GM19397 (cell line): ENCODE measurements at regions not wholly inside any gene's neighbourhood (a gene's known extent, or its start where the extent isn't known, plus 50 kb on each side); places are given as distances from the start of the nearest gene placed in this dataset.
"Not testable (repeated sequence)": the region's sequence is repeated elsewhere in the genome, so short reads cannot be mapped to it uniquely, and the experiment has no call there.

Experiments
- ATAC-seq: cut with Tn5 transposase; IDR thresholded peaks from one replicate; pipeline ENCODE4 v1.9.1; 2021; ENCODE audit warnings: mild to moderate bottlenecking, moderate library complexity; ENCODE audit not compliant: unreplicated experiment

DNA sequence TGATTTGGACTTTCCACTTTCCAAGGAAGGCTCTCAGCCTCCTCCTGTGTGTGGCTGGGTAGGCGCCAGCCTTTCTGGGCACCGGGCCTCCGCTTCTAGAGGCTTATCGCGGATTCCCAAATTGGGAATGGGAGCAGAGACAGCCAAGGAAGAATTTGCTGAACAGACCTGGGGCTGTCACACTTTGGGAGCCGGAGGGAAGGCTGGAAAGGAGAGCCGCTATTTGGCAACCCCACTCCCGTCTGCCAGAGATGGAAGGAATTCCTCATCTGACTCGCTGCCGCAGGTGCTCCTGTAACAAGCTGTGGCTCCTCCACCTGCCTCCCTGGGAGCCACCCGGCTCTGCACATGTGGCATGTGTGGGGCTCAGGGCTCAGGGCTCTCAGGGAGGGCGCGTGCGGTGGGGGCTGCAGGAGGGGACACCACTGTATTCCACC lies 50.8 kb upstream of the ECHDC3 start:
- ATAC-seq, result no peak

DNA sequence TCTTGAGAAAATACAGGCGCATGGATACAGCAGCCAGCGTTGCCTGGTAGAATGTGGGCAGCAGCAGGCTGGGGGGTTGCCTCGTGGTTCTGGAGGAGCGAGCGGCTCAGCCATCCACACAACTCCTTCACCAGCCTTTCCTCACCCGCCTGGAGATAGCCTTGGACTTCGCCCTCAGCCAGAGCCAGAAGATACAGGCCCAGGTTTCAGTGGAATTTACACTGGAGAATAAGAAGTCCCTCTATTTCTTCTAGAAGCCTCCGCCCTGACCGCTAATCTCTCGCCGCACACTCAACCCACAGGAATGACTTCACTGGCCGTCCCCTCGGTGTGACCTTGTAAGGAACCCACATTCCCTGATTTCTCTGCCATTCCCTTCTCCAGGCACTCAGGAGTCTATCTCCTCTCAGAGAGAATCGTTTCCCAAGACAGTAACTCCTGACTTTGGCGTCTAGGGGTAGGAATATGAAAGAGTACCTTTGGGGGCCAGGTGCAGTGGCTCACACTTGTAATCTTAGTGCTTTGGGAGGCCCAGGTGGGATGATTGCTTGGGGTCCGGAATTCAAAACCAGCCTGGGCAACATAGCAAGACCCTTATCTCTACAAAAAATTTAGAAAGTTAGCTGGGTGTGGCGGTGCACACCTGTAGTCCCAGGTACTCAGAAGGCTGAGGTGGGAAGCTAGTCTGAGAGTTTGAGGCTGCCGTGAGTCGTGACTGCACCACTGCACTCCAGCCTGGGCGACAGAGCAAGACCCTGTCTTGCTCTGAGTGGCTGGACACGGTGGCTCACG lies 52.0 kb upstream of the ECHDC3 start:
- ATAC-seq, result no peak

DNA sequence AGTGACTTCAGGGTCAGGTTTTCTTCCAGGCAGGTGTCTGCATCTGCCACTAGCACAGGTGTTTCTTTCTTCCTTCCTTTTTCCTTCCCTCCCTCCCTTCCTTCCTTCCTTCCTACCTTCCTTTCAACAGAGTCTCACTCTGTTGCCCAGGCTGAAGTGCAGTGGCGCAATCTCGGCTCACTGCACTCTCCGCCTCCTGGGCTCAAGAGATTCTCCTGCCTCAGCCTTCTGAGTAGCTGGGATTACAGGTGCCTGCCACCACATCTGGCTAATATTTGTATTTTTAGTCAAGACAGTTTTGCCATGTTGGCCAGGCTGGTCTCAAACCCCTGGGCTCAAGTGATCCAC lies 53.8 kb upstream of the ECHDC3 start:
- not testable (repeated sequence) for ATAC-seq

DNA sequence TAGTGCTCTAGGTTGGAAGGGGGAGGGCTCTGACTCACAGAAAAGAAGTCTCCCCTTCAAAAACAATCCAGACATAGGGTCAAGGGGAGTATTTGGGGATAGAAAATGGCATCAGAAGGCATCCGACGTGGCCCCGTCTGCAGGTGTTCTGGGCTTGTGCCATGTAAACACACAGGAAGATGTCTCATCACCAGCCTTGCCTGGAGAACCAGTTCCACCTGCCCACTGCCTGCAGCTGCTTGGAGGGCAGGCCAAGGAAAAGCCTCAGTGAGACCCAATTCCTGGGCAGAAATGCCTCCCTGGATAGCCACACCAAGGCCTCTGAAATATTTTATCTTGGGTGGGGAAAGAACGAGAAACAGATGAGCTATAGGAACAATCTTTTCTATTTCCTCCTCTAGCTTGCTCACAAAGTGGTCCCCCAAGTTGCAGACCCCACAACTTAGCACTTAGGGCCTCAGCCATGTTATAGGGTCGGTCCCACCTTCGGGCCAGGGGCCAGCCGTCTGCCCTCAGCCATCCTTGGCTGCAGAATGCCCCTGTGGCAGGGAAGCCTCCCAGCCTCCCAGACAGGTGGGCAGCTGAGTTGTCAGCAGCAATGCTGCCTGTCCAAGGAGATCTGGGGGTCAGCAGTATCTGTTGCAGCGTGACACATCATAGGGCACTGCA lies 54.3 kb upstream of the ECHDC3 start:
- ATAC-seq, result no peak

DNA sequence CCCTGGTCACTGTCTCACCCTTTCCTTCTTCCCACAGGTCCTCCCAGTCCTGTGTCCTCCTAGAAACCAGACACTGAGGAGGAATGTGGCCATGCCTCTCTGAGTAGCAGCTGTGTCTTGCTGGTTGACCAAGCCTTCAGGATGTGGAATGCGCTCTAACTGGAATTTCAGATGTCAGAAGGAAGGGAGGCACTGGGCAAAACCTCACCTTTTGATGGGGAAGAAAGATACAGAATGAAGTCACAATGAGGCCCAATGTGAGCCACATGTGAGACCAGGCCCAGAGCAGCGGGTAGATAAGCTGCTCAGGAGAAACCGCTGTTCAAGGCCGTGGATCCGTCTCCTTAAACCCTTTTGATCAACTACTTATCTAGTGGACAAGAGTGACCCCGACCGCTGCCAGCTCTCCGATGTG lies 54.8 kb upstream of the ECHDC3 start:
- ATAC-seq, result no peak

DNA sequence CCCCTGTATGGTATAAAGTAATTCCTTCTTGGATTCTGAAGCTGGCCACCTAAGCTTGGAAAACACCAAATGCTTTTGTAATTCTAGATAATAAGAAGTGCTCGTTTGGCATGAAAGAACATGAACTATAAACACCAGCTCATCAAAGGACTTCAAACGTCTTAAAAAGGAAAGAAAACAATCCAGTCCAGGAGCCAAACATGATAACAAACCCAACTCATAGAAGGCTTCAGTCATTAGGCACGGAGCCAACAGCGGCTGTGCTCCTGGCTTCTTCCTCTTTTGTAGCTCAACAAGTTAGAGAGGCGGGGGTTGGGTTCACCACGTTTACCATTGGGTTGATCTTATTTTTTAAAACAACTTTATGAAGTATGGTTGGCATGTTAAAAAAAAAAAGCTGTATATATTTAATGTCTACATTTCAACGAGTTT lies 56.4 kb upstream of the ECHDC3 start:
- no peak for ATAC-seq

DNA sequence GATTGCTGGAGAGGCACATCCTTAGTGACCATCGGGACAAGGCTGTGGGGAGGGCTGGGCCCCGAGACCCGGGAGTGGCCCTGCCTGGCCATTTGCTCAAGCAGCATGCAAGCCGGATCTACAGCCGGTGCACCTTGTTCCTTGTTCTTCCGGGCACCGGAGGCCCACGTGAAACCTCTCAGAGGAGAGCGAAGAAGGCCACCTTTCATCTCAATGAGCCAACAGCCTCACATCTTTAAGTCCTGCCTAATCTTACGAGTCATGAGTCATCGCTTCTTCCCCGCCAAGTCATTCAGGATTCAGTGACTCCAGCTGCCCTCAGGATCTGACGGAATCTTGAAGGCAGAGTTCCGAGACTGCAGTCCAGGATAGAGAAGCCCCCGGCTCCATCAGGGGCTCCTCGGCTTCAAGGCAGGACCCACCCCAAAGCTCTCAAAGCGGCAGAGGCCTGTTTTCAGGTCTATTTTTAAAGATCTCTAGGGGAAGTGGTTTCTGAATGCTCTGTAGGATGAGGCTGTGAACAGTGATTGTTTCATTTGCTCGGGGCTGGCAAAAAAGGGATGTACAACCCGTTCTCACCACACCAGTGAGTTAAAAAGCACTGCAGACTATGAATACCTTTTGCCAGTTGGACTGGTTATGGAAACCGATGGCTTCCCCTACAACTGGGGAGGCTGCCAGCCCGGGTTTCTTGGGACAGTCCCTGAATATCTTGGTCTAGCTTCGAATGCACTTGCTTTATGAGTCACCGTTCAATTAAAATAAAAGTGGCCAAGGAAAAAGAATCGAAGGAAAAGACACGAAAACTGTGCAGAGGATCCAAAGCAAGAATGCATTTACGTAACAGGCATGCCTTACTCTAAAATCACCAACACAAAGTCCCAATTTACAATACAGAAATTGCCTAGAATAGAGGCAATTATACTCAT lies 57.2 kb upstream of the ECHDC3 start:
- ATAC-seq, result peak; percentile 63

DNA sequence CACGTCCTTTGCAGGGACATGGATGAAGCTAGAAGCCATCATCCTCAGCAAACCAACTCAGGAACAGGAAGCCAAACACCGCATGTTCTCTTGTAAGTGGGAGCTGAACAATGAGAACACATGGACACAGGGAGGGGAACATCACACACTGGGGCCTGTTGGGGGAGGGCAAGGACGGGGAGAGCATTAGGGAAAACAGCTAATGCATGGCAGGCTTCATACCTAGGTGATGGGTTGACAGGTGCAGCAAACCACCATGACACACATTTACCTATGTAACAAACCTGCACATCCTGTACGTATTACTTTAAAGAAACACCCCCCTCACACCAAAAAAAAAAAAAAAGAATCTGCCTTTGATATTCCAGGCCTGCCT lies 57.9 kb upstream of the ECHDC3 start:
- ATAC-seq, result peak; percentile 20

DNA sequence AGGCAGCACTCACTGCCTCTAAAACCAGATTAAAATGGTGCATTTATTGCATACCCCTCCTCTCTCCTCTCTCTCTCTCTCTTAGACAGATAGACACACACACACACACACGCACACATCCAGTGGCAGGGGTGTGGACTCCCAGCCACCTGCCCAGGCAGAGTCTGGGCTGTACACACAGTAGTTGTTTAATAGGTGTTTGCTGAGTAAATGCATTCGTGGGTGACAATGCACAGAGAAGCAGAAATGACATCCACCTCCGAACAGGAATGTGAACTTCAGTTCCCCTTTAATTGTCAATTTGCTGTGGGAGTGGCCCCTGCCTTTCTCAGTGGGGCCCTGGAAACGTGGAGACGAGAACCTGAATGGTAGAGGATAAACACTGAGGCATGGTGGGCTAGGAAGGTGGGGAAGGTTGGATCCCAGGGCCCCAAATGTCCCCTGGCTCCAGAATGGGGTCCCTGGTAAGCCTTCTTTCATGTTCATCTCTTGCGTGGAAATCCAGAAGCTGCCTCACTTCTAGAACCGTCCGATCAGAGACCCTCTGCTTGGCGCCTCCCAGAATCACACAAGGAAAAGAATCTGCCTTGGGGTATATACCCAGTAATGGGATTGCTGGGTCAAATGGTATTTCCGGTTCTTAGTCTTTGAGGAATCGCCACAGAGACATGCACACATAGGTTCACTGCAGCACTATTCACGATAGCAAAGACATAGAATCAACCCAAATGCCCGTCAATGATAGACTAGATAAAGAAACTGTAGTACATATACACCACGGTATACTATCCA lies 58.5 kb upstream of the ECHDC3 start:
- ATAC-seq, result no peak

DNA sequence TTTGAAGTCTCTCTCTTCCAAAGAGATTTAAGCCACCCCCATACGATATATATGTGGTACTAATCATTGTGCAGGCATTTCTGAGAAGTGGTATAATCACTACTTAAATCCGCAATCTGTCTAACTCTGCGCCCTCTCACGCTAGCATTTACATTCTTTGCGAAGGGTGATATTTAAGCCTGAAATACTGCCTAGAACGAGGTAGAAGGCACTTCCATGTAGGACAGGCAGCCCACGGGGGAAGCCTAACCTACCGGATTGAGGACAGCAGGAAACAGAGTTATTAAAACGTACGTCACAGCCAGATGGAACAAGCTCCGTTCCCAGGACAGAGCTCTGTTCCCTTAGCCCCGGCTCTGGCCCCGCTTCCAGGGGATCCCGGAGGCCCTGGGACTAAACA lies 59.3 kb upstream of the ECHDC3 start:
- no peak for ATAC-seq

DNA sequence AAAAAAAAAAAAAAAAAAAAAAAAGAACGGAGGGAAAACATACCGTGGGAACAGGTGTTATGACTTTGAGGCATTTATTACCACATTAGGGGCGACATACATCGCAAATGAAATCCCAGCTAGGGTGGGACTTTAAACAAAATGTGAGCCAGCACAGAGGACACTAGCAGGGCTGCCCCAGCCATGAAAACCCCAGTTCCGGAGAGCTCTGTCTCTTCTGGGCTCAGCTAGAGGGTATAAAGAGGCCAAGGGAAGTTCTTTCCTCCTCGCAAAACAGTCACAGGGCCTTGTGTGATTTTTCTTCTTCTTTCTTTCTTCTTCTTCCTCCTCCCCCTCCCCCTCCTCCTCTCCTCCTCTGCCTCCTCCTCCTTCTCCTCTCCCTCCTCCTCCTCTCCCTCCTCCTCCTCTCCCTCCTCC lies 59.9 kb upstream of the ECHDC3 start:
- ATAC-seq, result no peak

DNA sequence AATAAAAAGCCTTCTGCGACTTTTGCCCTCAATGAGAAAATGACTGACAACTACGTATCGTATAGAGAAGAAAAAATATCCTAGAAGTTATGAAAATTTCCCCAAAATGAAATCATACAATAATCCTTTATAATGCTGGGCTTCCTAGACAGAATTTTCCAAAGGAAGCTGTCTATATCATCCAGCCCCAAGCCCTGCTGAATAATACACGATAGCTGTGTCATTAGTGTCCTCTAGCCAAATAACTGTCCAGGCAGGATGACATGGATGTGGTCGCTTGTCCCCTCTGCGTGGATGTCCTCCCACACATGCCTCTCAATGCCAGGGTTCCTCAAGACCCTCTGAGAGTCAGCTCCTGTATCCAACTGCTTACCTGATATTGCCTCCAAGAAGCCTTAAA lies 61.7 kb upstream of the ECHDC3 start:
- ATAC-seq, result no peak

DNA sequence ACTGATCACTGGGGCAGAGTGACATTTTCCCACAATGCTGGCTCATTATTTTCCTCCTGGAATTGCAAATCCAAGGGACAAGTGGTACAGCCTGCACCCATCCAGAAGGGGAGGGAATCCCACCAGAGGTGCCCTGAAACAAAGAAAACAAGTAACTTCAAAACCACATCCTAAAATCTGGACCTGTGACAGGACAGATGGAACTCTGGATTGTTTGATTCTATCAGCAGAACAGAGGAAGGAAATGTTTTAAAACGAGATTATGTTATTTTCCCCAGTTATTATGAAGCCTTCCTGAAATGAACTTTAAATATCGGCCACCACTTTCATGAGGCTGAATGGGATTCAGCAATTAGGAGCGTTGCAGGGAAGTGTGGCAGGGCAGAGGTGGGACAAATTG lies 62.2 kb upstream of the ECHDC3 start:
- ATAC-seq, result no peak

DNA sequence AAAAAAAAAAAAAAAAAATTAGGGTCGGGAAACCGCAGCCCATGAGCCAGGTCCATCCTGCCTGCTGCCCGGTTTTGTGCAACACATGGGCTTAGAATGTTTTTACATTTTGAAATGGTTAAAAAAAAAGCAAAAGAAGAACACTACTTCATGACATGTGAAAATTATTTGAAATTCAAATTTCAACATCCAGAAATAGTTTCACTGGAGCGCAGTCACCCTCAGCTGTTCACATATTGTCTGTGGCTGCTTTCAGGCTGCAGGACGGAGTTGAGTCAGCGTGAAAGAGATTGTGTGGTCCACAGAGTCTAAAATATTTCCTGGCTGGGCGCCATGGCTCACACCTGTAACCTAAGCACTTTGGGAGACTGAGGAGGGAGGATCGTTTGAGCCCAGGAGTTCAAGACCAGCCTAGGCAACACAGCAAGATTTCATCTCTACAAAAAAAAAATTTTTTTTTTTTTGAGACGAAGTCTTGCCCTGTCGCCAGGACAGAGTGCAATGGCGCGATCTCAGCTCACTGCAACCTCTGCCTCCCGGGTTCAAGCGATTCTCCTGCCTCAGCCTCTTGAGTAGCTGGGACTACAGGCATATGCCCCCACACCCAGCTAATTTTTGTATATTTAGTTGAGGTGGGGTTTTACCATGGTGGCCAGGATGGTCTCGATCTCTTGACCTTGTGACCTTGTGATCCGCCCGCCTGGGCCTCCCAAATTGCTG lies 63.9 kb upstream of the ECHDC3 start:
- peak; percentile 88 for ATAC-seq

DNA sequence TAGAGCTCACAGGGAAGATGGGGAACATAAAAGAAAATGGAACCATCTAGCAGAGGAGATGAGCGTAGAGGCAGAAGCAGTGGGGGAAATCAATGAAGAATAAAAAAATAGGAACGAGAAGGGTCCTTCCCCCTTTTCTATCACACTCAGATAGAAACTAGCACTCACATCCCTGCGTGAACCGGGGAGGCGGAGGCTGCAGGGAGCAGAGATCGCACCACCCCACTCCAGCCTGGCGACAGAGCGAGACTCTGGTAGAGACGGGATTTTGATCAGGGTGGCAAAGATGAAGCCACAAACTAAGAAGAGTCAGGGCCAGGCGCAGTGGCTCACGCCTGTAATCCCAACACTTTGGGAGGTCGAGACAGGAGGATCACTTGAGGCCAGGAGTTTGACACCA lies 64.7 kb upstream of the ECHDC3 start:
- peak; percentile 21 for ATAC-seq

DNA sequence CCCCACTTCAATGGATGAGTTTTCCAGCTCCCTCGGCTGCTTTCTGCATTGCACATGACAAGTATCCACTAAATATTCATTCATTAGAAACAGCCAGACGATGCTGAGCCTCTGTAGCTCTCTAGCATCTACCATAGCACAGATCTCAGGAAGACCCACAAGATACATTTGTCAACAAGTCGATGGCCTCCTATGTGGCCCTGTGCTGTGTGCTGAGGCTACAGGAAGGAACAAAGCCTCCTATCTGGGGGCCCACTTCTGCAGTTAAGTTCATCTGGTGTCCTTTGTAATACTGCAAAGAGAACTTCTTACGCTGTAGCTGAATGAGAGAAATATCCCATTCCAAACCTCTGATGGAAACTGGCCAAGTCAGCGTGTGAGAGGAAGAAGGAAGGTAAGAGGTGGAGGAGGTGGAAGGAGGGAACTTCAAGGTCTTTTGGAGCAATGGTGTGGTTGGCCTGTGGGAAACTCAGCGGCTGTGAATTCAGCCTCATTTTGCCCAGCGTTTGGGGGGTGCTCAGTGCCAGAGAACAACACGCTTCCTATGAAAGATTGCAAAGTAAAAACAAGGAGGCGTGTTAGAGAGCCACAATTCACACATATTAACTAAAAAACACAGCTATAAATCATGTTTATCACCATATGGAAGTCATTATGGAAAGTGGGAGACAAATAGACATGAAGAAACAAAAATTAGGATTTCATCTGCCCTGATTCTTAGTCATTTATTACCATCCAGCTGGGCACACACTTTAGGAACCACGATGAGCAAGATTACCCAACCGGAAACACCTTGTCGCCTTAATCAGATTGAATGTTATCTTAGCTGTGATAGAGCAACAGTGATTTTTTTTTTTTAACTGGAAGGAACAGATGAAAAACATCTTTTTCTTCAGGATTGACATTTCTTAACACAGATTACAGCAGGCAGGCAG lies 62.2 kb upstream of the USP6NL start:
- no peak for ATAC-seq

DNA sequence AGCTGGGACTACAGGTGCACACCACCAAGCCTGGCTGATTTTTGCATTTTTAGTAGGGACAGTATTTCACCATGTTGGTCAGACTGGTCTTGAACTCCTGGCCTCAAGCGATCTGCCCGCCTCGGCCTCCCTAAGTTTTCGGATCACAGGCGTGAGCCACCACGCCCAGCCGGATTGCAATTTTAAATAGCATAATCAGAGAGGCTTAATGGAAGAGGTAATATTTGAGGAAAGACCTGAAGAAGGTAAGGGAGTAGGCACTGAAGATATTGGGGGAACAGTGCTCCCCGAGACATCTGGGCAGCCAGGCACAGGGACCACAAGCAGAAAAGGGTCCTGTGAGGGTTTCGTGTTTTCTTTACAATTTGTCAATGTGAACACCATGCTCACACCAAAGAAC lies 61.4 kb upstream of the USP6NL start:
- ATAC-seq, result no peak

DNA sequence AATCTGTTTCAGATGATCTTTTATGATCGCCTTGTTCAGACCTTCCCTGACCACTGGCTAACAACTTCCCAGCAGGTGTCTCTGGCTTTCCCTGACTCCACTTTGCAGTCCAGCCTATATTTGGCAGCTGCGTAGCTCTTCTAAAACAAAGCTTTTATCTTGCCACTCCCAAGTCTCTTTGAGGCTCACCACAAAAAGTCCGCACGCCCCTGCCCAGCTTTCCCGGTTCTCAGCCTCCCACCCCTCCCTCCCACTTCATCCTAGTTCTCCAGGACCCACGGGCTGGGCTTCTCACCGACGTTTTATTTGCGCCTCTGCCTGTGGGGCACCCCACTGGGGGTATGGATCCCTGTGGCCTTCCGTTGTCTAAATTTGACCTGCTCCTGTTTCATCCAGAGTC lies 58.9 kb upstream of the USP6NL start:
- no peak for ATAC-seq
